ENCODE measurements at regions not wholly inside any gene's neighbourhood (a gene's known extent, or its start where the extent isn't known, plus 50 kb on each side); places are given as distances from the start of the nearest gene placed in this dataset.

DNA sequence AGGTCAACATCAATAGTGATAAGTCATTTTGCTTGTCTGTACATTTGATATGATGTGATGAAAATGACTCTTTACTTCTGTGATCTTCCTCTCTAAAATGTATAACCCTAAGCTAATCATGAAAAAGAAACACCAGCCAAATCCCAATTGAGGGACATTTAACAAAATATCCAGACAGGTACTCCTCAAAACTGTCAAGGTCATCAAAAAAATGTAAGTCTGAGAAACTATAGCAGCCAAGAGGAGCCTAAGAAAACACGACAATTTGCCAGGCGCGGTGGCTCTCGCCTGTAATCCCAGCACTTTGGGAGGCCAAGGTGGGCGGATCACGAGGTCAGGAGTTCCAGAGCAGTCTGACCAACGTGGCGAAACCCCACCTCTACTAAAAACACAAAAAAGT lies 708.5 kb upstream of the ID4 start:
- no peak for TF ChIP-seq POLR2A (IDR thresholded peaks at IDR 0.05; ENCODE audit: low read length)
- no peak for TF ChIP-seq GATA1 (IDR thresholded peaks at IDR 0.05; ENCODE audit: low read depth, low read length)
- DNase-seq, result no peak

DNA sequence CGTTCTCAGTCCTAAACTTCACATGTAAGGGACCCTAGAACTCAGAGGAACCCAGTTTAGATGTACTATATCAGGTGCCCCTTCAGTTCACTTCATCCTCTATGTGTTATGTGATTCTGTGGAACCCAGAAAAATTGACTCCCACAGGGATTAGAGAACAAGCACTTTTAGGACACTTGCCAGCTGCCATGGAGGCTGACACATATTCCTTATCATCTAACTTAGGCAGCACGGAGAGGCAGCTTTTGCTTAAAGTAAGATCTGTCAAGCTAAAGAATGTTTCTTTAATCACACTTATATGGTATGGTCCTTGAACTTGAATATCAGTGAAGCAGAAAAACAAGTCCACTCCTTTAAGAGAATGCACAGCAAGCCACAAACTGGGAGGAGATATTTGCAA lies 701.5 kb upstream of the ID4 start:
- DNase-seq, result no peak
- TF ChIP-seq POLR2A (IDR thresholded peaks at IDR 0.05; ENCODE audit: low read length) (no peak), GATA1 (IDR thresholded peaks at IDR 0.05; ENCODE audit: low read depth, low read length) (no peak)

DNA sequence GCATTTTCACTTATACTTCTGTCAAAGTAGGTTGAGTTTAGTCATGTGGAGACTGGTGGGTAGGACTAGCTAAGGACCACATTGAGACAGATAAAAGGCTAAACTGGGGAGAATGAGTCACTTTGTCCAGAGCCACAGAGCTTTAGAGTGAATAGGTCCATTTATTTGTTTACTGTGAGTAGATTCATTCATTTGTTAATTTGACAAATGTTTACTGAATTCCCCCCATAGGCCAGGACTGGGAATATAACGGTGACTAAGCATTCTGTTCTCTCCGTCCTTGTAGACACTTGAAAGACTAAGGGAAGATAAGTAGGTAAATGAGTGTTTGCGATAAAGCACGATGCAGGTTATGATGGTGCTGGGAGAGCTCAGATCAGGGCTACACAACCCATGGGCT lies 699.7 kb upstream of the ID4 start:
- TF ChIP-seq POLR2A (IDR thresholded peaks at IDR 0.05; ENCODE audit: low read length) (no peak), GATA1 (IDR thresholded peaks at IDR 0.05; ENCODE audit: low read depth, low read length) (no peak)

DNA sequence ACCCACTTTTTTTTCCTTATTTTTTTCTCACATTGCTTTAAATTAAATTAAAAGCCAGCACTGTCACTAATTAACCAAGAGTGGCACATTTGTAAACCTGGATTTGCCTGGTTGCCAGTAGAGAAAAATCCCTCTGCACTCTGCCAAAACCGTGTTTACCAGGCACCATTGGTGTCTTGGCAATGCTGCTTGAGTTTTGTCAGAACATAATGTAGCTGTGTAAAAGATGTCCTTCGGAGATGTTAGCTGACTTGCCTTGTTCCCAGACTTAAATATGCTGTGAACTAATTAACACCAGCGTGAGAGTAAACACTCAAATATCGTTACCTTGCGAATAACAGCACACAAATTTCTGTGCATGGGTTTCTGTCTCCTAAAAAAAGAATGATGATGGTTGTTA lies 694.9 kb upstream of the ID4 start:
- no peak for TF ChIP-seq GATA1 (IDR thresholded peaks at IDR 0.05; ENCODE audit: low read depth, low read length)
- TF ChIP-seq POLR2A (IDR thresholded peaks at IDR 0.05; ENCODE audit: low read length), result no peak
- no peak for DNase-seq

More for the DNA sequence above, 699.7 kb upstream of the ID4 start:
- no peak for DNase-seq

DNA sequence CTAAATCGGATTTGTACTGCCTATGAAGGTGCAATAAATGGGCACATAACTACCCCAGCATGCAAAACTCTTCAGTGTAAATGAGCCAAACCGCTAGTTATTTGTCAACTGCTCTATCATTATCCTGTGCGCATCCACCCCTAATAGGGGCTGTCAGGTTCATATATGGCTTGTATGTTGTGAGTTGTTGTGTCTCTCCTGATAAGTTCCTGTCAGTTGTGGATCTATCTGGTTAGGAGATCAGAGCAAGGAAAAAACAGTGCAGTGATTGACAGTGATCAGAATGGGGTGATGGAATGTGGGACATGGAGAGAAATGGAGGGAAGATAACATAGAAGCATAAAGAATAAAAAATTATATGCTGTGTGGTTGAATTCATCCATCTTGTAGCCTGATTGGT lies 686.9 kb upstream of the ID4 start:
- no peak for DNase-seq
- no peak for TF ChIP-seq GATA1 (IDR thresholded peaks at IDR 0.05; ENCODE audit: low read depth, low read length)
- TF ChIP-seq POLR2A (IDR thresholded peaks at IDR 0.05; ENCODE audit: low read length), result no peak

DNA sequence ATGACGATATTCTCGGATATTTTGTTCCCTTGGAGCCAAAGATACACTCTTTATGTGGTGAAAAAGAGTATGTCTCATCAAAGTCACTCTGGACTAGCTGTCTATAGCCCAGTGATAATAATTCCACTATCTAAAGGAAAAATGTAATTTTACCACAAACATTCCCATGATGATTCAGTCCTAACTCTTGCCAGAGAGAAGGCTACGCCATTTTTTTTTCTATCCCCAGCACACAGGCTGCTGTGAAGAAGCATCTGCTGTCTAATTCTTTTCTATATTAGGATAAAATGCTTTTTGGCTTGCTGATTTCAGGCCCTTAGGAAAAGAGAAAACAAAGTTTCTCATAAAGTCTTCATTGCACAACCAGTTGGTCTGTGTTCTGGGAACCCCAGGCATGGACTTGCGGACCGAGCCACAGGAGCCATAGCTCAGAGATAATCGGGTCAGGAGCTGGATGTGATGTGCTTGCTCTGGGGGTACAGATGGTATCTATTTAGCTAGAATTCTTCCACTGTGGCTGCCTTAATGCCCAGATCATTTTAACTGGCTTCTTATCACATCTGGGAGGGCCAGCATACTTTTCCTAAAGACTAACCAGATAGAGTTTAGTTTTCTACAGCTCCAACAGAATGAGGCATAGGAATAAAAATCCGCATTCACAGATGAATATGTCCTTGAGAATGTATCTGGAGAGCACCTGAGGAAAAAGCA lies 683.7 kb upstream of the ID4 start:
- DNase-seq, result no peak
- TF ChIP-seq POLR2A (IDR thresholded peaks at IDR 0.05; ENCODE audit: low read length) (no peak), GATA1 (IDR thresholded peaks at IDR 0.05; ENCODE audit: low read depth, low read length) (no peak)

DNA sequence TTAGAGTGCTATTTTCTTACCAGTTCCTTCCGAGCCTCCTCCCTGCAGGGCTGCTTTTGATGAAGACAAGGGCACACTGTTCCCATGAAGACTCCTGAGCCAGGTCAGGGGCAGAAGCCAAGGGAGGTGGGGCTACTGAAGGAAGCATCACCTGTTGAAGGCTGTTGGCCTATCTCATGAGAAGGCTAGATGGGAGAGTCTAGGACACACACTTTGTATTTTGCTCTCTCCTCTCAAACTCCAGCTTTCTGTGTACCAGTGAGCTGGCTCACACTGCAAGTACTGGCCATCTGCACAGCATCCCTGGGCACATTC lies 683.2 kb upstream of the ID4 start:
- TF ChIP-seq GATA1 (IDR thresholded peaks at IDR 0.05; ENCODE audit: low read depth, low read length), result no peak
- TF ChIP-seq POLR2A (IDR thresholded peaks at IDR 0.05; ENCODE audit: low read length), result no peak

DNA sequence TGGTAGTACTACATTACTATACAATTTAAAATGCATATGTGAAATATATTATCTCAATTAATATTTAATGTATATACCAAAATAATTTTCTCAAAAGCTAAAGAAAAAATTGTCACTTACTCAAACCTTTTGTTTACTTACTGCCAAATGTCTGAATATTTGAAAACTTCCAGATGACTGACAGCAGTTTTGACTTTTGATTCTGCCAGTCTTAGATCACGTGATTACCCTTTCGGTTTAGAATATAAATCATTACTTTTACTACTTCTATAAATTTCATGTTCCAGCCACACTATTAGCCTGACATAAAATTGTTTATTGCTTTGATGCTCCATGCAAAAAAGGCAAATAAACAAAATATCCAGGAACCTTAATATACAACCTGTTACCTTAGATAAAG lies 680.7 kb upstream of the ID4 start:
- no peak for DNase-seq
- no peak for TF ChIP-seq POLR2A (IDR thresholded peaks at IDR 0.05; ENCODE audit: low read length)
- no peak for TF ChIP-seq GATA1 (IDR thresholded peaks at IDR 0.05; ENCODE audit: low read depth, low read length)

More for the DNA sequence above, 683.2 kb upstream of the ID4 start:
- DNase-seq, result no peak

DNA sequence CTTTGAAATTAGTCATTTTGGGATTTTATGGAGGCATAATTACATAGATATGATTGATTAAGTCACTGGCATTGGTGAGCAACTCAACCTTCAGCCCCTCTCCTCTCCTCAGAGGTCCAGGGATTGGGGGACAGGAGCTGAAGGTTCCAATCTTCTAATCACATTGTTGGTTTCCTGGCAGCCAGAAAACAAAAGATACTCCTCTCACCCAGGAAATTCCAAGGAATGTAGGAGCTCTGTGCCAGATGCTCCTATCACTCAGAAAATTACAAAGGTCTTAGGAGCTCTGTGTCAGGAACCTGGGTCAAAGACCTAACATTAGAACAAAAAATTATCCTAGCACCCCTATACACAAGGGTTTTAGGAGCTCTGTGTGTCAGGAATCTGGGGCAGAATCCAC lies 679.7 kb upstream of the ID4 start:
- no peak for TF ChIP-seq GATA1 (IDR thresholded peaks at IDR 0.05; ENCODE audit: low read depth, low read length)
- no peak for TF ChIP-seq POLR2A (IDR thresholded peaks at IDR 0.05; ENCODE audit: low read length)
- no peak for DNase-seq

DNA sequence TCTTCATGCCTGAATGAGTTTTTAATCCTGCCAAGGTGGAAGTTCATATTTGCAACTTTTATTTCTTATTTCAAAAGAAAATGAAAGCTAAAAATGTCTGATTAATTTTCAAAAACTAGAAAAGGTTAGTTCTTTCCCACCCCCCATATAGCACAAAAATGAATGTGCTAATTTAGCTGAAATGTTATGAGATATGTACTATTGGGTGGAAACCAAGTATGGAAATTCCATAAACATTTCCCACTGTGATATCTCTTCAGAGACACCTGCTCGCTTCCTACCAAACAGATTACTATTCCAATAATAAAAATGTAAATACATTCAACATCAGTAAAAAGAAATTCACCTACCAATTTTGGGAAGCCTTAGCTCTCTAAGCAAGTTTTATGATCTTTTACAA lies 678.6 kb upstream of the ID4 start:
- TF ChIP-seq GATA1 (IDR thresholded peaks at IDR 0.05; ENCODE audit: low read depth, low read length) (no peak), POLR2A (IDR thresholded peaks at IDR 0.05; ENCODE audit: low read length) (no peak)
- no peak for DNase-seq

DNA sequence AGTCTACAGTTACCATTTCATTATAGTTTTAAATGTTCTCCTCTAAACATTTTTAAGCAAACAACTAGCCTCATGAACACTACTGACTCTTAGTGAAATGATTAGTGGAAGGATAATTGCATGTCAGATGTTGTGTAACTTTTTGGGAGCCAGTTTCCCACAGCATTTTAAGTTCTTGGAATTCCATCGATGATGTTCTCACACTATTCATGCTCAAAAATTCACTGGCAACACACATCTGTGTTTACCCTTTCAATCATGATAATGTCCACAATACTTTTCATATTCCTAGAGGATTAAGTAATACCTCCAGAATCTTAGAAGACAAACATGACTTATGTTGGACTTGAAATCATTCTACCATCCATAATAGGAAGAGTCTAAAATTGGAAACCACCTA lies 678.1 kb upstream of the ID4 start:
- no peak for DNase-seq
- TF ChIP-seq POLR2A (IDR thresholded peaks at IDR 0.05; ENCODE audit: low read length) (no peak), GATA1 (IDR thresholded peaks at IDR 0.05; ENCODE audit: low read depth, low read length) (no peak)

DNA sequence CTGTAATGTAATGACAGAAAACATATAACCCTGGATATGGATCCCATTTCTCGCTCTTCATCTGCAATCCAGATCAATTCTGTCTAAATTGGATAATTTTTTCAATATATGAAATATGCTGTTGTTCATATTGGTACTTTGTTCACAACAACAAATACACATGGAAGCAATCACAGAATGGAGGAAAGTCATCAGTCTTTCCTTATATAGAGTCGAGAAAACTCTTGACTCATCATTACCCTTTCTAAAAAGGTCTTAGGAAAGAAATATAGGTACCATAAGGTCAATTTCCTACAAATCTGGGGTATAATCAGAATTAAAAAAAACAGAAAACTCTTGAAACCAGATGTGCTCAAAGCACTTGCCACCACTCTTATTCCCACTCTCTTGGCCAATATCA lies 677.6 kb upstream of the ID4 start:
- TF ChIP-seq GATA1 (IDR thresholded peaks at IDR 0.05; ENCODE audit: low read depth, low read length), result no peak
- no peak for TF ChIP-seq POLR2A (IDR thresholded peaks at IDR 0.05; ENCODE audit: low read length)
- no peak for DNase-seq

DNA sequence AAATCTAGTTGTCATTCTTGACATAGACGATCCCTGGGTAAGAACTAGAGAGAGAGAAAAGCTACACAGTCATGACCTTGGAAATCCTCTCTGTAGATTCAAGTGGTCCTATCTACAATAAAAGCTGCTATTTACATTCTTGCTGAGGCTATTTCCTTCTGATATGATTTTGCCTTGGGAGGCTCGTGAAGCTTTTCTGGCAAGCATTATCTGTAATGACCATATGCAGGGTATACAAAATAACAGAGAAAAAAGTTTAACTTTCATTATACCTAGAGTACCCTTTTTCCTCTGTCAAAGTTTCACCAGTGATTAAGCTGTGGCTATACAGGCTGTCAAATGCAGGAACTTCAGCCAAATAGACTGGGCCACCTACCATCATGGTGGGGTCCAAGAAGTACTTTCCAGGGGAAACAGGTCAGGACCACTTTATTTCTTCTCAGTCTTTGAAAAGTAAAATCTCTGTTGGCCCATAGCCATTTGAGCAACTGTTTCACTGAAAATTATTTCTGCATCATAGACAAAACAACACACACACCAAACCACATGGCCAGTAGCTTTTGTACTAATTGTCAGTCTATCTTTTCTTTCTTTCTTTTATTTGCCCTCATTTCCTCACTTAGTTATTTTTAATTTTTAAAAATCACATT lies 677.0 kb upstream of the ID4 start:
- TF ChIP-seq POLR2A (IDR thresholded peaks at IDR 0.05; ENCODE audit: low read length) (no peak), GATA1 (IDR thresholded peaks at IDR 0.05; ENCODE audit: low read depth, low read length) (no peak)
- DNase-seq, result no peak

DNA sequence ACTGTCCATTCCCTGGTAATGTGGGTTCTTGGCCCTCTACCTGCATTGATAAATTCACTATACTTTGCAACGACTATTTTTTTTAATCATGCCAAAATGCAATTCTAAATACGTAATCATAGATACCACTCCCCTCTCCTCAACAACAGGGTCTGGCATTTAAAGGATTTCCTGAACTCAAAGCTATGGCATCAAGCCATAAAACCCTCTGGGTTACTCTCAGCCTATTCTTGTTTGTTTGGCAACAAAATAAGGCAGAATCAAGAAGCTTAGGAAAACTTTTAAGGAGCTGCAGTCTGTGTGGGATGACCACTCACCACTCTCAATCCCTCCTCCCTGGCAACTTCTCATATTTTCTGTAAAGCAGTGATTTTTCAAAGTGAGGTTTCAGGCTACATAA lies 669.9 kb upstream of the ID4 start:
- no peak for DNase-seq
- TF ChIP-seq GATA1 (IDR thresholded peaks at IDR 0.05; ENCODE audit: low read depth, low read length) (no peak), POLR2A (IDR thresholded peaks at IDR 0.05; ENCODE audit: low read length) (no peak)

DNA sequence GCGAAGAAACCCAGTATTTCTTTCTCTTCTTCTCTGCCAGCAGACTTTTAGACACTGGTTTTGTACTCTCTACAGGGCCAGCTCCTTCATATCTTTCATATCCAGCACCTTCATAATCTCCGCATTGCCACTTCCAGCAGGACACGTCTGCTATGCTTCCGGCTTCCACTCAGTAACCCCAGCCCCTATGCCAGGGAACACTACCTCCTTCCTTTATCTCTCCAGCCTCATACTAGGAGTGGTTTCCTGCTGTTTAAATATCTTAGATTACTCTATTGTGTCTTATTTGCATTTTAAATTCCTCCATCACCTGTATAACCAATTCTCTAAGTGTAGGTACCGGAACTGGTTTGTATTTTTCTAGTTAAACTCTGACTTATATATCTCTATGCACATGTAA lies 667.8 kb upstream of the ID4 start:
- DNase-seq, result no peak
- no peak for TF ChIP-seq GATA1 (IDR thresholded peaks at IDR 0.05; ENCODE audit: low read depth, low read length)
- TF ChIP-seq POLR2A (IDR thresholded peaks at IDR 0.05; ENCODE audit: low read length), result no peak
